ENCODE measurements at regions not wholly inside any gene's neighbourhood (a gene's known extent, or its start where the extent isn't known, plus 50 kb on each side); places are given as distances from the start of the nearest gene placed in this dataset.

DNA sequence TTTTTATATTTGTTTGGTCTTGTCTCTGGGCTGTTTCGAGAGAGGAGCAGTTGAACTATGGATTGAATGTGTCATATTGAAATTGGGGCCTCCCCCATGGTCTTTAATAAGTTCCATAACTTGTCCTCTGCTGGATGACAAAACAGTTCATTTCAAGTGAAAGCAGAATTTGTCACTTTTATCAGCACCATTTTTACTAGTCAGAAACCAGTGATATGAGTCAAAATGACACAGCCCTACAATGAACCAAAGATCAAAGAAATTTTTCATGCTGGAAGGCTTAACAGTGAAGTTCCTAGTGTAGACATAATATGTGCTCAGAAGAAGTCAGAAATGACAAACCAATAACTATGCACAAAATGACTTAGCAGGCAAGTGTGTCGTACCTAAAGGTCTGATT, 133.6 kb upstream of the VWC2 start:
- no peak for TF ChIP-seq POLR2A (IDR thresholded peaks at IDR 0.05)
- TF ChIP-seq, protein P1, sequence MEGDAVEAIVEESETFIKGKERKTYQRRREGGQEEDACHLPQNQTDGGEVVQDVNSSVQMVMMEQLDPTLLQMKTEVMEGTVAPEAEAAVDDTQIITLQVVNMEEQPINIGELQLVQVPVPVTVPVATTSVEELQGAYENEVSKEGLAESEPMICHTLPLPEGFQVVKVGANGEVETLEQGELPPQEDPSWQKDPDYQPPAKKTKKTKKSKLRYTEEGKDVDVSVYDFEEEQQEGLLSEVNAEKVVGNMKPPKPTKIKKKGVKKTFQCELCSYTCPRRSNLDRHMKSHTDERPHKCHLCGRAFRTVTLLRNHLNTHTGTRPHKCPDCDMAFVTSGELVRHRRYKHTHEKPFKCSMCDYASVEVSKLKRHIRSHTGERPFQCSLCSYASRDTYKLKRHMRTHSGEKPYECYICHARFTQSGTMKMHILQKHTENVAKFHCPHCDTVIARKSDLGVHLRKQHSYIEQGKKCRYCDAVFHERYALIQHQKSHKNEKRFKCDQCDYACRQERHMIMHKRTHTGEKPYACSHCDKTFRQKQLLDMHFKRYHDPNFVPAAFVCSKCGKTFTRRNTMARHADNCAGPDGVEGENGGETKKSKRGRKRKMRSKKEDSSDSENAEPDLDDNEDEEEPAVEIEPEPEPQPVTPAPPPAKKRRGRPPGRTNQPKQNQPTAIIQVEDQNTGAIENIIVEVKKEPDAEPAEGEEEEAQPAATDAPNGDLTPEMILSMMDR (IDR thresholded peaks at IDR 0.05) = no peak
